GM18873 (cell line): ENCODE measurements at regions not wholly inside any gene's neighbourhood (a gene's known extent, or its start where the extent isn't known, plus 50 kb on each side); places are given as distances from the start of the nearest gene placed in this dataset.
"Not testable (repeated sequence)": the region's sequence is repeated elsewhere in the genome, so short reads cannot be mapped to it uniquely, and the experiment has no call there.

Experiments
- ATAC-seq: cut with Tn5 transposase; IDR thresholded peaks from one replicate; pipeline ENCODE4 v1.9.1; 2021; ENCODE audit warnings: mild to moderate bottlenecking, moderate library complexity, moderate number of reproducible peaks; ENCODE audit not compliant: unreplicated experiment, low FRiP score

- not testable (repeated sequence) for ATAC-seq
These were observed 382.6 kb upstream of the TGIF2LX start for GRCh38 chrX:89539150-89539549.

GRCh38 chrX:89557146-89557545 lies 364.6 kb upstream of the TGIF2LX start:
- not testable (repeated sequence) for ATAC-seq

GRCh38 chrX:89562079-89562478 lies 359.6 kb upstream of the TGIF2LX start:
- ATAC-seq = not testable (repeated sequence)

GRCh38 chrX:89563107-89563506 lies 358.6 kb upstream of the TGIF2LX start:
- not testable (repeated sequence) for ATAC-seq

GRCh38 chrX:89567787-89568186 lies 353.9 kb upstream of the TGIF2LX start:
- not testable (repeated sequence) for ATAC-seq

- ATAC-seq = not testable (repeated sequence)
These were observed 339.8 kb upstream of the TGIF2LX start for GRCh38 chrX:89581868-89582267.

- ATAC-seq = not testable (repeated sequence)
These were observed 289.9 kb upstream of the TGIF2LX start for GRCh38 chrX:89631858-89632257.

GRCh38 chrX:89635887-89636286 lies 285.8 kb upstream of the TGIF2LX start:
- ATAC-seq = not testable (repeated sequence)

- ATAC-seq = not testable (repeated sequence)
These were observed 263.0 kb upstream of the TGIF2LX start for GRCh38 chrX:89658662-89659061.

- not testable (repeated sequence) for ATAC-seq
These were observed 215.2 kb upstream of the TGIF2LX start for GRCh38 chrX:89706481-89706880.

GRCh38 chrX:89707363-89707927 lies 214.3 kb upstream of the TGIF2LX start:
- ATAC-seq = not testable (repeated sequence)

- not testable (repeated sequence) for ATAC-seq
These were observed 187.3 kb upstream of the TGIF2LX start for GRCh38 chrX:89734367-89734766.

GRCh38 chrX:89756466-89756865 lies 165.2 kb upstream of the TGIF2LX start:
- not testable (repeated sequence) for ATAC-seq

GRCh38 chrX:89757767-89758166 lies 163.9 kb upstream of the TGIF2LX start:
- ATAC-seq = not testable (repeated sequence)

GRCh38 chrX:89759076-89759685 lies 162.5 kb upstream of the TGIF2LX start:
- ATAC-seq = not testable (repeated sequence)

GRCh38 chrX:89771639-89772038 lies 150.1 kb upstream of the TGIF2LX start:
- not testable (repeated sequence) for ATAC-seq

GRCh38 chrX:89811440-89811839 lies 110.3 kb upstream of the TGIF2LX start:
- ATAC-seq = not testable (repeated sequence)

GRCh38 chrX:89839723-89840122 lies 82.0 kb upstream of the TGIF2LX start:
- ATAC-seq = not testable (repeated sequence)

GRCh38 chrX:89871662-89872061 lies 50.0 kb upstream of the TGIF2LX start:
- ATAC-seq = peak; percentile 53
